ENCODE measurements at regions not wholly inside any gene's neighbourhood (a gene's known extent, or its start where the extent isn't known, plus 50 kb on each side); places are given as distances from the start of the nearest gene placed in this dataset.
"Not testable (repeated sequence)": the region's sequence is repeated elsewhere in the genome, so short reads cannot be mapped to it uniquely, and the experiment has no call there.

DNA sequence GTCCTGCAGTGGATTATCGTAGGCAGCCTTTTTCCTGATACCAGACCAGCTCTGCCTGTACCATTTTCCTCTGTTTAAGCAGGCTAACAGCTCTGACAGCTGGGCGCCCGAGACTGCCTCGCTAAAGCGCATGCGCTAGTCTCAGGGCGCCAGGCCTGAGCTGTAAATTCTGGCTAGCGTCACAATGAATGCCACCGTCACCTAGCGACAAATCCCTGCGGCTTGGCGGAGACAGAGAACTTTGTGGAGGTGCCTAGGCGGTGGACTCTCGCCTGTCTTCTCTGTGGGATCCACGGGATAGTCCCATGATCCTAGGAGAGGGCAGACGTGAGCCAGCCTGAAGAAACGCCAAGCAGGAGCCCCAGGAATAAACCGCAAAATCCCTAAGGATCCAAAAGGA, 573.9 kb downstream of the KCNJ18 start:
- no peak for DNase-seq

DNA sequence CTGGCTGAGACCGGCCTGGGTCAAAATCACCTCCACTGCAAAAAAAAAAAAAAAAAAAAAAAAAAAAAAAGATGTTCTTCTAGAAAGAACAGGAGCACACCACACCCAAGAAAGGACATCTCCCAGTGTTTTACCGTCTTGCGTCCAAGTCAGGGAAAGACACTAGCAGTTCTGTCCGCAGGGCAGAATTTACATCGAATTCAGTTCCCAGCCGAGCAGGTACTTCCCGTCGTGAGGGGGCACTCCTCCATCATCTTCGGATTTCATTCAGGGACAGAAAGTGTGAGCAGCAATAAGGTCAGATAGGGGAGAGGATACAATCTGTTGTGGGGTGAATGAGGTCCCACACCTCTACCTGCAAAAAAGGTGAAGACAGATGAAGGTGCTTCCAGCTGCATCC, 574.7 kb downstream of the KCNJ18 start:
- no peak for DNase-seq

DNA sequence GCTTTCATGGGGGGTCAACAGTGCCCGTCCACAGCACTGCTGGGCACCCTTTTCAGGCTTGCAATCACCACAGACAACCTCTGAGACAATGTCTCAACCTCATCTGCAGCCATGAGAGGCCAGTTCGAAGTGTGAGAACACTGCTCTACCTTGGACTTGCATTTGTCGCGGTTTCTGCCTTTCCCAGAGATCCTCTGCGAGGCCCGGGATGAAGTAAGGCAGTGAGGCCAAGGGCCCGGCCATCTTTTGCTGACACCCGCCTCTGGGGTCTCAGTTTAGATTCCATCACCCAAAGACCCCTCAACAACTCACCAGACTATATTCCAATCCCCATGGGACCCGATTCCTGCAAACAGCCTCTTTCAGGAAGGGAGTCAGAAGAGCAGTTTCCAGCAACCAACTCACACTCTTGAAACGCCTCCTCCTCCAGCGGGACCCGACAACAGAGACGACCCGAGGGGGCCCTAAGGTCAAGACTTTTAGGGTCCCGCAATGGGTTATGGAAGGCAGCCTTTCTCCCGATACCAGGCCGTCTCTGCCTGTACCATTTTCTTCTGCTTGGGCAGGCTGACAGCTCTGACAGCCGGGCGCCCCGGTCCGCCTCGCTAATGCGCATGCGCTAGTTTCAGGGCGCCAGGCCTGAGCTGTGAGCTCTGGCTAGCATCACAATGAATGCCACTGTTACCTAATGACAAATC, 576.0 kb downstream of the KCNJ18 start:
- no peak for DNase-seq

DNA sequence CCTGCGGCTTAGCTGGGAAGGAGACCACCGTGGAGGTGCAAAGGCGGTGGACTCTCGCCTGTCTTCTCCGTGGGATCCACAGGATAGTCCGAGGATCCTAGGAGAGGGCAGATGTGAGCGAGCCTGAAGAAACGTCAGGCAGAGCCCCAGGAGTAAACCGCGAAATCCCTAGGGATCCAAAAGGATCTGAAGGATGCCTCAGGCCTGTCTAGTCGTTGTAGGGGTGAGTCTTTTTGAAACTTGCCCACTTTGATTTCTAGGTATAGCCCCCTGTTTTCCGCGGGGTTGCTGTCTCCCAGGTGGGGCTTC, 576.5 kb downstream of the KCNJ18 start:
- DNase-seq = no peak

DNA sequence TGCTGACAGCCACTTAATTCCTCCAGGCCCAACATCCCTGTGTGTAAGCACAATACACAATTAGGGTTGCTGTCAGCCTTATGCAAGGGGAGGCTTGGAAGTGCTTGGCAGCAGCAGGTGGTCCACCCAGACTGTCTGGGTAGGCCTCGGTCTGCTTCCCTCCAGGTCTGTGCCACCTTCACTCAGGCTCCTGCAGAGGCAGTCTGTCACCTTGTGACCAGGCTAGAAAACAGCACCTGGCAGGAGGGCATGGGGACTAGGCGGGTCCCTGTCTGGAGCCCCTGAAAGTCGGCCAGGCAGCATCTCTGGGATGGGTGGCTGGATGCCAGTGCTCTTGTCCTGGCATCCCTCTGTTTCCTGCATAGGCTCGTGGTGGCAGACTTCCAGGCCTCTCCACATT, 578.1 kb downstream of the KCNJ18 start:
- no peak for DNase-seq

DNA sequence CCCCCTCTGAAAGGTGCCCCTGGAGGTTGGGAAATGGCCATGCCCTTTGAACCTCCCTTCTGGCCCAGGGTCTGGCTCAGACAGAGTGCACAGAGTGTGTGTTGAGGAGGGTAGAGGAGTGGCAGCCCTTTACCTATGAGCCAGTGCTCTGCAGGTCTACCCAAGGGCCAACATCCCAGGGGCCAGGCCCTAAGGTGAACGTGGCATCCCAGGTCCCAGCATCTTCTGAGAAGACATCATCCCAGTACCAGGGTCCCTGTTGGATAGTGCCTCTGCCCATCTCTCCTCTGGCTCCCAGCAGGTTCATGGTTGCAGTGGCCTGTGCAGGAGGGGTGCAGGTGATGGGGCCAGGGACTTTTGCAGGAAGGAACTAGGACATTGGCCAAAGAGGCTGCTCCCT, 578.5 kb downstream of the KCNJ18 start:
- DNase-seq = not testable (repeated sequence)

DNA sequence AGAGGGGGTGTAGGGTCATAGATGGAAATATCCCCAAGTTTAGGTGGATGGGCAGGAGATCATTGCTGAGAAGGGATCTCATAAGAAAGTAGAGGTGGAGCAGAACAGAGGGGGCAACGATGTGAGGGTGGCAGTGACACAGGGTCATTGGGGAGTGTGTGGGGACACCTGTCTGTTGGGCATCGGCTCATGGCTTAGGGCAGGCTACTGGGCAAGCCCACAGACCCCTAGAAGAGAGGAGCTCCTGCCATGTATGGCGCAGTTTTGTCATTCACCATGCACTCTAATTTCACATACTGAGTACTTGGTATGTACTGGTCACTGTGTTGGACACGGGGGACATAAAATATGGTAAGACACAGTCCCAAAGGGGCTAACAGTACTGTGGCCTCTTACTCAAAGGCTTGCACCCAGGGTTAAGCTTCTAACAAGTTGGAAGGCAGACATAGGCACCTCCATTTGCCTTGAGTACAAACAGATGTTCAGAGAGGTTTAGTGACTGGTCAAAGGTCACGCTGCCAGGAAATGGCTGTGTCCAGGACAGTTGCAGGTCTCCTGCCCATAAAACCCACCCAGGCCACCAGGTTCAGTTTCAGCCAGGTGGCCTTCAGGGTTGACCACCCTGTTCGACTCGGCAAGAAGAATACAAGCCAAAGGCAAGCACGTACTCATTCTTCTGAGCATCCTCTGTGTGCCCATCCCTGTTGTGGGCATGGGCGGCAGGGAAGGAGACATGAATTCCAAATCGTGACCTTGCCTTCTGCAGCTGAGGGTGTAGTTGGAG, 580.2 kb downstream of the KCNJ18 start:
- DNase-seq = no peak

DNA sequence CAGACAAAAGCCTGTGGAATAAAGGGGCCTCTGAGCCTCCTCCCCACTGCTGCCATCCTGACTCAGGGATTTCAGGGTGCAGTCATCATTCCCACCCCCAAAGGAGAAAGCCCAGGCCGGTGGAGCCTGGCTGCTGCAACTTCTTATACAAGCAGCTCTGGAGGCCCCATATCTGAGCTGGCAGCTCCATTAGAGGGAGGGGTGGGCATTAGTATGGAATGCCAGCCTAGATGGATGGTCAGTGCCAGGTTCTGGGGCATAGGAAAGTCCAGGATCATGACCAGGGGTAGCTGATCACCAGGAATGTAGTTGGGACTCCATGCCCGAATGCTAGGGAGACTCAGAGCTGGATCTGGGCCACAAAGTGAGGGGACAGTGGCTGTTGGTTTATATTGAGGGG, 581.0 kb downstream of the KCNJ18 start:
- no peak for DNase-seq

DNA sequence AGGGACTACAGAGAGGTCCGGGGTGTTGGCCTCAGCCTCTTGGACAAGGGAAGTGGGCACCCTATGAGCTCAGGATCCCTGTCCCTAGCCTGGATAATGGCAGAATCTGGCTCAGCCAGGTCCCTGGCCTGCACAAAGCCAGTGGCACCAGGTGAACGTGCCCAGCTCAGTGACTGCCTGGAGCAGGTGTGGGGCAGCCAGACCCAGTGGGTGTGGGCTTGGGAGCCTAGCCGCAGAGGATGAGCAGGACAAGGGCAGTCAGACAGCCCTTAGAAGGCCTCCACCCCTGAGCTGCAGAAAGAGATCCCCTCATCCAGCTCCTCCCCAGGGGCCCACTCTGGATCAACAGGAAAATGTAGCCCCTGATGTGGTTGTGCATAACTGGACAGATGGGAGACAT, 585.3 kb downstream of the KCNJ18 start:
- no peak for DNase-seq

DNA sequence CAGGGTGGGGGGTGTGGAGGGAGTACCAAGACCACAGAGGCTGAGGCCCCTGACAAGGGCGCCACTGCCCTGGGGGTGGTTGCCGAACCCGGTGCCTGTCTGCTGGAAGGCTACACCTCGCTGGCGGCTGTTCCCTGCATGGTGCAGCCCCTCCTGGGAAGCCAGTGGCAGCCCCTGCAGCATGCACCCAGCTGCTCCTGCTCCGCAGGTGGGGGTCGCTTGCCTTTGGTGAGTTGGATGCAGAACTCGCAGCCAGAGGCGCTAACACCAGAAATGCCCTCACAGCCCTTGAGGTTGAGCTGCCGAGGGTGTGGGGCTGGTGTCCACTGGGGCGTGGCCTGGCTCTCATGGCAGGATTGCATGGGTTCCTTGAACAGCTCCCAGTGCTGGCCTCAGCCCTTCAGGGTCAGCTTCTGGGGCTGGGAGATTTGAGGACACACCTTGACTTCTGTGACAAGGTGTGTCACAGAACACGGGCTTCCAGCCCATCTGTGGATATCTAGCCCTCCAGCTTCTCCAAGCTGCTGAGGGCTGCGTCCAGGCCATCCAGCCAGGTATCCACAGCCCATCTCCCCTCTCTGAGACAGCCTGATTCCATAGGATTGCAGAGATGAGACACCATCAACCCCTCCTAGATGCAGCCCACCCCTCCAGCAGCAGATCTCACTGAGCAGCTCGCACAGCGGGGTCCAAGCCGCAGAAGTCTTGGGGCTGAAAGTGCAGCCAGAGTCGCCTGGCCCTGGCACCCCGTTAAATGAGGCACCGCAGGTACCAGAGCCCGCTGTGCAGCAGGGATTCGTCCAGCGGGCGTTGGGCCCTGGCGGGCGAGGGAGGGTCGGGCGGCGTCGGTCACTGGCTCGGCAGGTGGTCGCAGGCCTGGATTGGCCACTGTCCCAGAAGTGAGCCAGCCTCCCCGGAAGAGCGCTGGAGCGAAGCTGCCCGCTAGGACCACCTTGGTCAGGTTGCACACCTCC, 586.3 kb downstream of the KCNJ18 start:
- no peak for DNase-seq

DNA sequence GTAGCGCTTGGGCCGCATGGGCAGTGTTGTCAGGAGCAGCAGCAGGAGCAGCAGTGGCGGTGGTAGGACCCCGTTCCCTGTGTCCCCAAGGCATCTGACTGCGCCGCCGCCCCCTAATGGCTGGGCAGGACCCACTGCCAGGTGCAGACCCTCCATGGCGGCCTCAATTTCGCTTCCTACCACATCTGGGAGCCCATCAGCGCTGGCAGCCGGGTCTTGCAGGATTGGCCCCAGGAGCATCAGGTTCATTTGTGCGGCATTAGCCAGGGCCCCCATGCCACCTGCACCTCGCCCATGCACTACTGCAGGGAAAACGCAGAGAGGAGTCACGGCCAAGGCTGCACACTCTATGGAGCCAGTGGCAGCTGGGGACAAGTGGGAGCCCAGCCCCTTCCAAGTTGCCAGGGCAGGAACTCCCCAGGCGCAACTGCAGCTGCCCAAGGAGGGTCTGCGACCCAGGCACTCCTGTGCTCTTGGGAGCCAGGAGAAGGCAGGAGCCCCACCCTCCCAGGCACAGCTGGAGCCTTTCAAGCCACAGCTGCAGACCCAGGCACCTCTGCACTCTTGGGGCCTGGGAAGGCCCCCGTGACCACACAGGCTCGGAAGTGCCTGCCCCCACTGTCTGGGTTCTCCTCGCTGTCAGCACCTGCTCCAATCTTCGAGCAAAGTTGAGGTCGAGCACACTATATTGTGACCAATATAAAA, 594.2 kb downstream of the KCNJ18 start:
- DNase-seq = no peak

DNA sequence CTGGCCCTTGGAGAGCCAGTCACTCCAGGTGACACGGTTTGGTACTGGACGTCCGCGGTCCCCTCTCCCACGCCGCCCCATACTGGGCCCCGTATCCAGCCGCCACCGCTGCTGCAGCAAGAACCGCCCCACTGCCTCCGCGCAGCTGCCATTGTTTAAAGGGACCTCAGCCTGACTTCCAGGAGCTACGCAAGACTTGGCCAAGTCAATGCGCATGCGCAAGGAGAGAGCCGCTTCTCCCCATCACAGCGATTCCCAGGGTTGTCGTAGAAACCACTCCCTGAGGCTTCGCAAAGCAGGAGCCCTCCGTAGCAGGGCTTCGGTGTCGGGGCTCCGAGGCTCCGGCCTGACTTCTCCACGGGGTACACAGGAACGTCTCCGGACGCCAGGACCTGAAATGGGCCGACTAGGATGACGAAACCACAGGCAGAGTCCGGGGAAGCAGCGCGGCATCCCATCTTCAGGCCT, 606.2 kb downstream of the KCNJ18 start:
- DNase-seq = not testable (repeated sequence)

DNA sequence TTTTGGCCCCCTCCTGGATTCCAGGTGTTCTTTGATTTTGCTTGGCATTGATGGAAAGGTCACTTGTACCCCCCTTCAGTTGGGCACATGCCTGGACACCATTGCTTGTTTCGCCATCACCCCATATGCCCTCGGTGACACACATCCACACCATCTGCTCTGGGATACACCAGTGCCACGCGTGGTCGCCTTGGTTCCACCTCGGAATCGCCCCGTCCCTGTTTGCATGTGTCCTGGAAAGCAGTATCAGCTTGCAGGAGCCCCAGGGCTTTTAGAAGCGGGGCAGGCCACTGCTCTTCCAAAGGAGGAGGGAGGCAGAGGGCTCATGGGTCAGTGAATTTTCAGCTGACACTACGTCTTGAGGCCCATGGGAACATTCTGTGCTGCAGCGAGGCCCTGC, 607.9 kb downstream of the KCNJ18 start:
- no peak for DNase-seq

DNA sequence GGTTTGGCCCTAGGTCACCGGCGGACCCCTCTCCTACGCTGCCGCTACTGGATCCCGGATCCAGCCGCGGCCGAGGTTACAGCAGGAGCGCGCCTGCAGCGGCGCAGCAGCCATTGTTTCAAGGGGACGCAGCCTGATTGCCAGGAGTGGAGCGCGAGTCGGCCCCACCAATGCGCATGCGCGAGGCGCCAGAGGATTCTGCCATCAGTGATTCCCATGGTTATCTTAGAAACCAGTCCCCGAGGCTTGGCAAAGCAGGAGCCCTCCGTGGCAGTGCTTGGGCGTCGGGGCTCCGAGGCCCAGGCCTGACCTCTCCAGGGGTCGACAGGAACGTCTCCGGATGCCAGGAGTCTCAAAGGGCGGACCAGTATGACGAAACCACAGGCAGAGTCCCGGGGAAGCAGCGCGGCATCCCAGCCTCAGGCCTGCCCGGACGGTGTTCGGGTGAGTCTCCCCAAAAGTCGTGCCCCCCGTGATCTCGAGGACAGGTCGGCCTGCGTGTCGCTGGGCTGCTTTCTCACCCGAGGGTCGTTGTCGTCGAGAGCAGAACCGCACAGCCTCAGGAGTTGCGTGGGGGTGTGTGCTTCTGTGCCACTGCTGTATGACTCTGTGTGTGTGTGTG, 608.5 kb downstream of the KCNJ18 start:
- no peak for DNase-seq

DNA sequence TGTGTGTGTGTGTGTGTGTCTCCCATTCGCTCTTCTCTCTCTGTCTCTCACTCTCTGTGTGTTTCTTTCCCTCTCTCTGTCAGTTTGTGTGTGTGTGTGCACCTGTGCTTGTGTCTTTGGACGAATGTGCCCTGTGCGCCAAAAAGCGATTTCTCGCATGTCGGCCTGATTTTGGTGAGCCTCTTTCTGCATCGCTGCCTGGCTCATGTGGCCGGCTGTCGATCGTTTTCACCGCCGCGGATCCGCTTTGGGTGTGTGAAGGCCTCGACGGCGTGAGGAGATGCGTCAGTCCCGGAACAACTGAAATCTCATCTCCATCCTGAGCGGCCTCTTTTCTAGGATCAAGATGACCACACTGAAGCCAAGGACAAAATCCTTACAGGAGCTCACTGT, 609.0 kb downstream of the KCNJ18 start:
- no peak for DNase-seq

DNA sequence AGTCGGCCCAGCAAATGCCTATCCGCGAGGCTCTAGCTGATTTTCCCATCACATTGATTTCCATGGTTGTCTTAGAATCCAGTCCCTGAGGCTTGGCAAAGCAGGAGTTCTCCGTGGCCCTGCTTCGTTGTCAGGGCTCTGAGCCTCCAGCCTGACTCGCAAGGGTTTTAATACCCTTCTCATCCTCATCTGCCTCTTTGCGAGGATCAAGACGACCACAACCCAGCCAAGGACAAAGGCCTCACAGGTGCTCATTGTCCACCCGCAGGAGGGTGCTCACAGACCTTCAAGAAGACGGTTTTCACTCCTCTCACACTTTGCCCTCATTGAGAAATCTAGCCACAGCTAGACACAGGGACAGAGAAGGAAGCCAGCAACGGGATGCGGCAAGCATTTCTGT, 610.8 kb downstream of the KCNJ18 start:
- no peak for DNase-seq

DNA sequence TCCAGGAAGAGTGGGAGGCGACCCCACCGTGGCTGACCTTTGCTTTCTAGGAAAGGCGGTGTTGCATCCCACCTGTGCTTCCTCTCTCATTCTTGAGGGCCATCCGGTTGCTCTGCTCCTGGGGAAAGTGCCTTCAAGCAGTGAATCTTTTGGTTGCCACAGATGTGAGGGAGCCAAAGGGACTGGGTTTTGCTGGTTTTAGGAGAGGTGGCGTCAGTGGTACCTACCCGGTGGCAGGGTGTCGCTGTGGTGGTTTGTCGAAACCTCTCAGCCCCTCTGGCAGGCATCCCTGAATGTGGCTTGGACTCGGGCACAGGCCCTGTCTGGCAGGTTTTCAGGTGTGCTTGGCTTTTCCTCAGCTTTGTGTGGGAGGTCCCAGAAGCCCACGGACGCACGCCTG, 611.5 kb downstream of the KCNJ18 start:
- no peak for DNase-seq

DNA sequence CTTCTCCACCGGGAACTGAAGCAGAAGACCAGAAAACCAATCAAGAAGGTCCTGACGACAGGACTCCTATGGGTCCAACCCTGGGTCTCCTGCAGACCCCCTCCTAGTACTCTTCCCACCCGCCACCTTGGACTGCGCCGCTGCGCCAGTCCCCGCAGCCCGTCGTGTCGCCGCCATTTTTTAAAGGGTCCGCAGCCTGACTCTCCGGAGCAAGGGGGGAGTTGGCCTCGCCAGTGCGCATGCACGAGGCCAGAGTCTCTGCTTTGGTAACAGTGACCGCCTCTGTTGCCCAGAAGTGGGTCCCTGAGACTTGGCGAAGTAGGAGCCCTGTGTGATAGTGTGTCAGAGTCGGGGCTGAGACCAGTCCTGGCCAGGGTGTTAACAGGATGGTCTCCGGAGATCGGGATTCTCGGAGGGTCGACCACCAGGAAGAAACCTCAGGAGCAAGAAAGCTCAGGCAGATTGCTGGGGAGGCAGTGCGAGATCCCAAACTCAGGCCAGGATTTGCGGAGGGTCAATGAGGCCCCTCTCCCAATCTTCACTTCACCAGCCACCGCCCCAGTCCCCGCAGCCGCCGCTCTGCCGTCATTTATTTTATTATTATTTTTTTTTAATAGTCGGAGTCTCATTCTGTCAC, 612.5 kb downstream of the KCNJ18 start:
- DNase-seq = no peak

DNA sequence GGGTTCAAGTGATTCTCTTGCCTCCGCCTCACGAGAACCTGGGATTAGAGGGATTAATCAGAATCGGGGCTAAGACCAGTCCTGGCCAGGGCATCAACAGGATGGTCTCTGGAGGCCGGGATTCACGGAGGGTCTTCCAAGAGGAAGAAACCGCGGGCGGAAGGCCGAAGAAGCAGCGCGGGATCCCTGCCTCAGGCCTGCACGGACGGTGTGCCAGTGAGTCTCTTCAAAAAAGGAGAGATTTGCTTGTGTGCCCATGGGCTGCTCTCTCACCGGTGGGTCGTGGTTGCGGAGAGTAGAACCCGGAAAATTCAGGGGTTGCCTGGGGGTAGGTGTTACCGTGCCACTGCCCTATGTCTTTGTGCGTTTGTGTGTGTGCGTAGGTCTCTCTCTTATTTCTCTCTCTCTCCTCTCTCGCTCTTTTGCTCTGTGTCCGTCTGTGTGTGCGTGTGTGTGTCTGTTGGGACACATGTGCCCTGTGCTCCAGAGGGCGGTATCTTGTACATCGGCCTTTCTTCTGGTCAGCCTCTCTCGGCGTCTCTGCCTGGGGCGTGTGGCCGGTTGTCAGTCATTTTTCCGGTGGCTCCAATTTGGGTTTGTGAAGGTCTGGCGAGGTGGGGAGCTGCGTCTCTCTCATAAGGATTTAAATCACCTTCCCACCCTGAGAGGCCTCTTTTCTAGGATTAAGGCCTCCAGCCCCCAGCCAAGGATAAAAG, 613.2 kb downstream of the KCNJ18 start:
- DNase-seq = no peak

DNA sequence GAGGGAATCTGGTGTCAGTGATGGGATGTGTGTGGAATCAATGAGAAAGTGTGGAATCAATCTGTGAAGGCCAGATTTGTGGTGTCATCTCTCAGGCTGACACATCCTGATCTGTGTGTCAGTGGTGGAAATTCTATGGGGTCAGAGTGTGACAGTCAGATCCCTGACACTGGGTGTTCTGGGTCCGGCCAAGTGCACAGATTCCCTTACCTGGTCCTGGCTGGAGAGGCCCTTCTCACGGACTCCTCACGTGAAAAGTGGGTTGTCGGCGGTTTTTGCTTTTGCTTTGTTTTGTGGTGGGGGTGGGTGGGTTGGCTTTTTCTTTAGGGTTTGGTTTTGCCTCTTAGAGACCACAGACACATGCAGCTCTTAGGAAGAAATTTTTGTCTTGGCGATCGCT, 618.0 kb downstream of the KCNJ18 start:
- not testable (repeated sequence) for DNase-seq
